HG02588 (cell line): ENCODE measurements at regions not wholly inside any gene's neighbourhood (a gene's known extent, or its start where the extent isn't known, plus 50 kb on each side); places are given as distances from the start of the nearest gene placed in this dataset.
"Not testable (repeated sequence)": the region's sequence is repeated elsewhere in the genome, so short reads cannot be mapped to it uniquely, and the experiment has no call there.

Experiments used
- ATAC-seq: cut with Tn5 transposase; IDR thresholded peaks from one replicate; pipeline ENCODE4 v1.9.1; 2021; ENCODE audit warnings: mild to moderate bottlenecking, moderate library complexity; ENCODE audit not compliant: unreplicated experiment

DNA sequence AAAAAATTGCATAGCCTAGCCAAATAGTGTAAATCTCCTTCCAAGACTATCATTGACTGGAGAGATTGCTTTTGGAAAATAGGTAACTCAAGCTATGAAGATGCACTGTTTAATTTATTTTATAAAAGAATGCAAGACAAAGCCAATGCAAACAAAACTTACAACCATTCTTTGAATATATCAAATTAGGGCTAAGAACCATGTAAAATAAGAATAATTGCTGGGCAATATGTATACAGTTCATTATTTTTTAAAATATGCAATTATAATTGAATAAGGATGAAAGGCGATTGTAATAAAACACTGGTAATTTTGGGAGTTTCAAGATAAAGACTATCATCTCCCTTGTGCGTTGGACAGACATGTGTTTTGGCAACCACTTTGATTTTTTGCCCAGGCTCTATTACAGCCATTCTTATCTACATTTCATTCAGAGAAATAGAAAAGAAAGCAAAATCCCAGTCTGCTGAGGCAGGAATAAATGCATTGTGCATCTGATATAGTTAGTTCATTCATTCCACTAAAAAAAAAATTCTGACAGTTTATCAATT lies 242.3 kb upstream of the ROBO1 start:
- ATAC-seq = no peak

DNA sequence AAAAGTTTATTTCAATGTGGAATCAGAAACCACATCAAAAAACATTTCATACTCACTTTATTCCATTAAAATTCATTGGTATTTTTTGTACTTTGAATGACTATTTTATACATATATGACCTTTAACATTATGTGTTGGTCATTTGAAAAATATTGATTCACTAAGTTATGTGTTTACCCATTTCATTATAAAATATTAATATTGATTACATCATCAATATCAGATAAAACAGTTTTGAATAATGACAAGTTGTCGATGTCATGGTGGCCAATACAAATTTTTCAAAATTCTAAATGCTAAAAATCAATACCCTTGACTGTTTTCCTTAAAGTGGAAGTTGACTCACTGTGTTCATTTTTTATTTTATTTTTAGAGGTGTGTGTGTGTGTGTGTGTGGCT lies 239.7 kb upstream of the ROBO1 start:
- ATAC-seq = no peak

DNA sequence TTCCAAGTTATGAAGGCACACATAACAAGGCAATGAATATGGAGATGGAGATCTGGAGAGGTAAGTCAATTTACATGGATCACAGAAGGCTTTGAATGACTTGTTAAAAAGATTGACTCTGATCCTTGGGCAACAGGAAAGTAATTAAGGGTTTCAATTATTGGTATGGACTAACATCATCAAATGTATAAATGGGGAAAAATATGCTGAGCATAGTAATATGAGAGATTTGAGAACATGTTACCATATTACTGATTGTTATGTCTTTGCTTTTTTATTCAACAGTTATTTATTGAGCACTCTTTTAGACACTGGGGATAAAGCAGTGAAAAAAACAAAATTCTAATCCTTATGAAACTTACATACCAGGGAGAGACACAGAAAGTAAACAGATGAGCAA lies 238.5 kb upstream of the ROBO1 start:
- ATAC-seq = no peak

DNA sequence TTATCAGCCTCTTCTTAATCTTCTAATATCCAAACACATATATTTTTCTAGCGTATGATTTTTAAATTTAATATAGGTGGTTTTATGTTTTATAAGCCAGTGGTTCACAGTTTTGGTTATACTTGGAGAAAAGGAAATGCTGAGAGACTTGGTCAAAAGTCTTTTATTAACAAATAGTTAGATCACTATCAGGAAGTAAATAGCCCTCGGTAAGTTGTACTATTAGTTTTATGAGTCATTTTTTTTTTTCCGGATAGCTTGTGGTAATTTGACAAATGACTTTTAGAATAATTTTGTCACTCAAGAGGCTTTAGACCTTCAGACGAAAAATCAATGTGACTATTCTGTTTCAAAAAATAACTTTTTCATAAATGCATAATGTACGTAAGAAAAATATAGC lies 232.2 kb upstream of the ROBO1 start:
- no peak for ATAC-seq

DNA sequence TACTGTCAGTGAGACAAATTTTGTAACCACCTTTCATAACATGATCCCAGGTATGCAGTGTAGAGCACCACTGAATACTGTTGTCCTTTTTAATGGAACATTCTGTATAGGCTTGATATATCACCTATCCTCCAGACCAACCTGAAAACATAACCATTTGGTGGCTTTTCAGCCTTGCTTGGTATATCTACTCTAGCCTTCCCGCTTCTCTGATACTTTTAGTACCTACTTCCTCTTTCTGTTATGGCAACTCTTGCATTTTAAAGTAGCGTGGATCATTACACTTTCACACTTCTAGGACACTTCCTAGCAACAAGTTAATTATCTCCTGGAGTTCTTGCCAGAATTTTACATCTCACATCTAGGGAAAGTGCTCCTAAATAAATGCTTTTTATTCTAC lies 226.6 kb upstream of the ROBO1 start:
- ATAC-seq = no peak

DNA sequence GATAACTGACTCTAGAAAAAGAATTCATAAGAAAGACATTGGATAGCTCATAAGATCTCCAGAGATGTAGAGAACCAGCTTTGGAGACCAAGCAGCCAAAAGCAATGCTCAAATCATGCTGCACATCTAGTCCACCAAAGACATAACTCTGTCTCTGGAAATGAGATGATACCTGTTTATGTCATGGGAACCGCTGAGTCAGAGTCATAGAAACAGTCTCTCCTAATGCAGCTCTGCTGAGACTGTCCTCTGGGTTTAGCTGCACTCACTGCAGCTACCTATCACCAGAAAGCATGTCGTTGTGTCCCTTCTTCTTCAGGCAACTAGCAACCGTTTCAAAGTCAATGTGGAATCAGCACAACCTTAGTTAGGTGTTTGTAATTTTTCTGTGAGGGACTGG lies 218.5 kb upstream of the ROBO1 start:
- ATAC-seq = no peak

DNA sequence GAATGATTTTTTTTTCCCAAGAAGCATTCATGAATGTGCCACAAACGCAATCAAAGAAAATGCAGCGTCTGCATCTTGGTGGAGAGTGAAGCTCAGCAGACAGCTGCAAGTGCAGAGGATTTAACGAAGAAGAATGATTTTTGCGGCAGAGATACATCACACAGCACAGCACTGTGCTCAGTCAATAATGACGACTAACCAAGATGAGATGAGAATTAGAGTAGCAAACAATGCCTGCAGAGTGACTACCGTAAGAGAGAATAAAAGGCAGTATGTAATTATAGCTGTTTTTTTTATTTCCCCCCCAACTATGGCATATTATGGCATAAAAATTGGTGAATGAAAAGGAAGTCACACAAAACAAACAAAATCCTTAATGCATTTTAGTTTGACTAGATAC lies 218.0 kb upstream of the ROBO1 start:
- ATAC-seq = no peak

DNA sequence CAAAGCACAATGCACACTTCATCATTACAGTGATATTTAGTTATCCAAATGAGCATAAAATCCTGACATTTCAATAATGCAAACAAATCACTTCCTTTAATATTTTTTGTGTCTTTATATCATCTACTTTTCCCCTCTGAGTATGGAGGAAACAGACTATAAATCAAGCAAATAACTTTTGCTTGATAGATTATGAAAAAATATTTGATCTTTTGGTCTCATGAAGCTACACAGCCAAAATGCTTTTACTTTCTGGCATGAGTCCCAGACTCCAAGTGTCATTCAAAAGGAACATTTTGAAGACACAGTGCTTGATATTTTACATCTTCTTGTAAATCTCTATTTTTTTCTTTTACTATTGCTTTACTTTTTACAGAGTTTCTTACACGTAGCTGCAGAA lies 215.3 kb upstream of the ROBO1 start:
- ATAC-seq = no peak

DNA sequence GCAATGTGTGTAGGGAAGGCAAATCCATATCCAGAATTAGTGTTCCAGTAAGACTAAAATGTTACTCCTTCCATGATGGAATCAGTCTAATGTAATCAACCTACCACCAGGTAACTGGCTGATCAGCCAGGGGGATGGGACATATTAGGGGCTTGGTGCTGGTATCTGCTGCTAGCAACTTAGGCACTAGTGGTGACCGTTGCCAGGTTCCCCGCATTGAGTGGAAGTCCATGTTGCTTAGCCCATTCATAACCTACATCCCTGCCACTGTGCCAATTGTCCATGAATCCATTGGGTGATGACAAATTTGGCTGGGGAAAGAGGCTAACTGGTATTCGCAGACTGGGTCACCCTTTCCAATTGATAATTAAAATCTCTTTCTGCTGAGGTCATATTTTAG lies 212.2 kb upstream of the ROBO1 start:
- no peak for ATAC-seq

DNA sequence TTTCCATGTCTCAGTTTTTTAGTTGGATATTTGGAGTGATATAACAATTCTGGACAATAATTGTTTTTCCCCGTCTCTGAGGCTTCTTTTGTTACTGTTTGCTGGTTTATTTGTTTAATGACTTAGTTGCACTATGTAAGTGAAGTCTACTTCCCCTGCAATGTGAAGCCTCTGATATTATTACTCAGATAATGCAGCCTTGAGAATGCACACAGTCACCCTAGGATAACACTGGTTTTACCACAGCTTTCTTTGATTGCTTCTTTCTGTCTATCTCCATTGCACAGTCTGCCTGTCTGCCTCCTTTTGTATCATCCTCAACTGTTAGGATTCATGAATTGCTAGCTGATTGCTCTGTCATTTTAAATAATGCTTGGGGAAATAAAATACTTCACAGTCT lies 208.7 kb upstream of the ROBO1 start:
- no peak for ATAC-seq

DNA sequence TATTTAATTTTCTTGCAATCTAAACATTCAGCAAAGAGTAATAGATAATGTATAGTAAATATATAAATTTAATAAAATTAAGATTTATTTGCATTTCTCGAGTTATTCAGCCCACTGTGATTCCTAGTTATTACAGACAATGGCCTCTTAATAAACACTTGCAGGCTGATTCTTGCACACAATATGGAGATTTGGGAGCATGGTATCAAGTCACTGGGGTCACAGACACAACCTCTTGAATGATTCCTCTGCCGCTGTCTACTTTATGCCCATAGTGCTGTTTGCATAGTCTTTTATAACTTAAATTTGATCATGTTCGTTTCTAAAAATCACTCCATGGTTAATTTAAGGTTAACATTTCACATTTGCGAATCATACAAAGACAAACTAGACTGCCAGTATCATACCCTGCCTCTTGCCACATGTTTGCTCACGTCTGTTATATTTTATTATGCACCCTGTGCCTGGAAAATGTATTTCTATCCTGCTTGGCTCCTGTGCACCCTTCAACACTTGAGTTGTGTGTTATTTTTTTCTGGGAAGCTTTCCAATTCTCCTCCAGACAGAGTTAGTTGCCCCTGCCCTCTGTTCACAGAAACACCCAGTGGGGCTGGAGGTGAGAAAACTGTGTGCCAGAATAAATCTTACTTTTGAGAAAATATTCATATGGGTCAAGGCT lies 206.3 kb upstream of the ROBO1 start:
- no peak for ATAC-seq

DNA sequence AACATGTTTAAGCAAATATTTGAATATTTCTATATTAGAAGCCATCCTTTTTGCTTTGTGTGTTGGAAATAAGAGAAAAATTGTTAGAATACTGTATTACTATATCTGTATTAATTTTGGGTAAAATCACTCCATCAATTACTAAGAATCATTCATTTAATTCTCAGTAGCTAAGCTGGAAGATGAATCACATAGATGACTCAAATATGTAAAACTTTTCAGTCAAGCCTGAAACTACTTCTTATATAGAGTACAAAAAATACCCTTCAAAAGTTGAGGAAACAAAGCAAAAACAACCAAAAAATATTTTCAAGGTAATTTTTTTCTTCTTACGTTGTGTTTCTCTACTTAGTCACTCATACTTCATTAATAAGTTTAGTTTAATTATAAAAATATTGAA lies 205.7 kb upstream of the ROBO1 start:
- ATAC-seq = no peak

DNA sequence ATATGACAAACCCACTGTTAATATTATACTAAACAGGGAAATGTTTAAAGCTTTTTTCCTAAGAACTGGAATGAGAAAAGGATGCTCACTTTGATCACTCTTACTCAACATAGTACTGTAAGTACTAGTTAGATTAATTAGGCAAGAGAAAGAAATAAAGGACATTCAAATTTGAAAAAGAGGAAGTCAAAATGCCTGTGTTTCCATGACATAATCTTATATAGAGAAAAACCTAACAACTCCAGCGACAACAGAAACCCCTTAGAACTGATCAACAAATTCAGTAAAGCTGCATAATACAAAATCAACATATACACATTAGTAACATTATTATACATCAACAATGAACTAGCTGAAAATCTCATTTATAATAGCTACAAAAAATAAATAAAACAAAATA lies 200.6 kb upstream of the ROBO1 start:
- no peak for ATAC-seq

DNA sequence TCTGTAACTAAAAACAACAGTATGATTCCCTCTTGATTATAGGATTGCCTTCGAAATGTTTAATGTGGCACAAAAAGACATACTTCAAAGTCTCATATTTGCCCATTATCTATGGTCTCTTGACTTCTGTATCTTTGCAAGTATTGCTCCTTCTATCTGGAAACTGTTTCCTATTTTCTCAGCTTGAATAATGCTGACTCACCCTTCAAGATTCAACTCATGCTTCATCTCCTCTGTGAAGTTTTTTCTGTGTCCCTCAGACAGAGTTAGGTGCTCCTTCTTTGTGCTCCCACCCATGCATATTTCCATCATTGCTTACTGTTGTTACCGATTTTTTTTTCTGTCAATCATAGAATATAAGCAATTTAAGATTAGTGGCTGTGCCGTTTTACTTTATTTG lies 192.8 kb upstream of the ROBO1 start:
- ATAC-seq = no peak

DNA sequence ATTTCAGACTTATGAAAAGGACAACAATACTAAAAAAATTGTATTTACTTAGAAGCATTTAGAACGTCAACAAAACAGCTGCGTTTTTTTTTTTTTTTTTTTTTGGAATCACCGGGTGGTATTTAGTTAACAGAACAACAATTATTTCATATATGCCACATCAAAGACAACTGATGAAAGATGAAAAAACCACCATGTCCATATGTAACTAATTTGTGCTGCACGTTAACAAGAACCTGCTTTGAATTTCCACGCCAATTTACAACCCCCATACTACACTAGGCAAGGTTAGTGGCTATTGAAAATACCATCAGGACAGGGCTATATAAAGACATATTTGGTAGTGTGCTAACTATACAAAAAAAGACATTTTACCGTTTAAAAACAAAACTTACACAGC lies 189.3 kb upstream of the ROBO1 start:
- ATAC-seq = no peak

DNA sequence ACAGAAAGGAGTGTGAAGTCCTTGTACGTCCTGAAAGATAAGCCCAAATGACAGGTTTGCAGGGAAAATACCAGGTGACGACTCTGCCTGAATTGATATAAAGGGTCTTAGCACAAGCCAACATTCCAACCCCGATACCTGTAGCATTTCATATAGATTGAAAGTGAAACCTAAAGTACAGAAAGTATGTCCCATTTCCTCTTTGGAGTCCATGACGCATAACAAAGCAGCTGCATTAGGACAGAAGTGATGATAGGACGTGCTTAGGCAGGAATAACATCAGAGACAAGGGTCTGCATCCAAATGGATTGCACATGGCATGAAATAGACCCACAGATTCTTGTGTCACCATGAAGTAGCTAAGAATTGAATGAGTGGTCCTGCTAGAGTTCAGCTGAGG lies 187.0 kb upstream of the ROBO1 start:
- no peak for ATAC-seq

DNA sequence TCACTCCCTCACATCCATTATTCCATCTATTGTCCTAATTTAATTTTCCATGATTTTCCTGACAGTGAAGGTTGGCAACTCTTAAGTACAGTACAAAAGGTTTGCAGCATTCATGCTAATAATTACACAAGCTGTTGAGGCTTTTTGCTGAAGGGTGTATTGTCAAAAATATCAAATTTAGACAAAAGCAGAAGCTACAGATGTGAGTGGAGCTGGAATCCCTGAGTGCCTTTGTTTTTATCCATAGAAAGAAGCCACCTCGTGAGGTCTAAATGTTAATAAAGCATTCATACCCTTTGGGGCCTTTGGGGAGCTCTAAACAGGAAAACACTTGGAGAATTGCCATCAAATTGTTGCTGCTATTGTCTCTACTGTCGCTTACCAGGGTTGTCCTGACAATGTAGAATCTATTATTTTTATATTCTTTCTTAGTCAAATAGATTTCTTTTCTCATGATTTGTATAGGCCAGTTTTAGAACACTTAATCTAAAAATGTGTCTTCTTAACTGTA lies 185.8 kb upstream of the ROBO1 start:
- no peak for ATAC-seq

DNA sequence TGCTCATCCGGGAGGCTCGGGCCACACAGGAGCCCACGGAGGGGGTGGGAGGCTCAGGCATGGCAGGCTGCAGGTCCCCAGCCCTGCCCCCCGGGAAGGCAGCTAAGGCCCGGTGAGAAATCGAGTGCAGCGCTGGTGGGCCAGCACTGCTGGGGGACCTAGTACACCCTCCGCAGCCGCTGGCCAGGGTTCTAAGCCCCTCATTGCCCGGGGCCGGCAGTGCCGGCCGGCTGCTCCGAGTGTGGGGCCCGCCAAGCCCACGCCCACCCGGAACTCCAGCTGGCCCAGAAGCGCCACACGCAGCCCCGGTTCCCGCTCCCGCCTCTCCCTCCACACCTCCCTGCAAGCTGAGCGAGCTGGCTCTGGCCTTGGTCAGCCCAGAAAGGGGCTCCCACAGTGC lies 183.6 kb upstream of the ROBO1 start:
- ATAC-seq = not testable (repeated sequence)

DNA sequence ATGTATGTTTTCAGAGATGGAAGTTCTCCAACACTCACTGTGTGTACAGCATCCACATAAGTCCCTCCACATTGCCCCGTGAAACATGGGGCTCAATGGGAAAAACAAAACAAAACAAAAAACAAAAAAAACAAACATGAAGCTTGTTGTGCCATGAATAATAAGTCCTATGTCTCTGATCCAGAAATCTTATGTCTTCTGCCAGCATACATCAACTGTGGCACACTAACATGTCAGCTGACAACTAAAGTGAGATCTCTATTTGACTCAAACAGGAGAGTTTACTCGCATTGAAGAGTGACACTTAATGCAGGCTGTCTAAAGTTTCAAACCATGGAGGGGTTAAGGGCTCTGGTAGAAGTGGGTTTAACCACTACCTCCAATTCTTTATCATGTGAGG lies 180.2 kb upstream of the ROBO1 start:
- no peak for ATAC-seq

DNA sequence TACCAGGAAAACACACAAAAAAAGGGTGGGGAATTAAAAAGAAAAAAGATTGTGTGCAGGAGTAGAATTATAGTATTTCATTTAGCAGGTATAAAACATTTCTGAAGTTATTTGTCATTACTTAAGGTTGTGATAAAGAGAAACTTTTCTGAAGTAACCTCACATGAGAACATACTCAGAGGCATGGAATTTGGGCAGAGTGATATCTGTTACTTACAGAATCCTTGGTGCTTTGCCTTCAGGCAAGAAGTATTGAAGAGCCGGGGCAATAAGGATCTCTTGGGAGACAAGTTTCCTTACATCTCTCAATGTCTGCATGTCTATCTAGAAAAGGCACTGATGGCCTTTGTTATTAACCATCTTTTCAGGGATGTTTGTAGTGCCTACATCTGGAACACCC lies 179.7 kb upstream of the ROBO1 start:
- no peak for ATAC-seq

DNA sequence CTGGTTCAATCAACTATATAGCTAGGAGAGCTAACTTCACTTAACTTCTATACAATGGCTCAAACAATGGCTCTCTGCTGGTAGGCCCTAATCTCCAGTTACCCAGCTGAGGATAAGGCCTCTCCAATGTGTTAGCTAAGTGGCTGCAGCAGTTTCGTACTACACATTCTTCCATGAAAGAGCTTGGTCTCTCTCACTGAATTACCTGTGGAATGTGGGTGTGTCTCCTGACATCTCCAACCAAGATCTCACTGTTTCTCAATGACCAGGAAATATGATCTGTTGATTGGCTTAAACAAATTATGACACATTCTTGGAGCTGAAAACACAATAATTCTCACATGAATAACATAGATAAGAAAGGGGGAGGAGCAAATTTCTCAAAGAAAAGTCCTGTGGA lies 169.8 kb upstream of the ROBO1 start:
- ATAC-seq = no peak

DNA sequence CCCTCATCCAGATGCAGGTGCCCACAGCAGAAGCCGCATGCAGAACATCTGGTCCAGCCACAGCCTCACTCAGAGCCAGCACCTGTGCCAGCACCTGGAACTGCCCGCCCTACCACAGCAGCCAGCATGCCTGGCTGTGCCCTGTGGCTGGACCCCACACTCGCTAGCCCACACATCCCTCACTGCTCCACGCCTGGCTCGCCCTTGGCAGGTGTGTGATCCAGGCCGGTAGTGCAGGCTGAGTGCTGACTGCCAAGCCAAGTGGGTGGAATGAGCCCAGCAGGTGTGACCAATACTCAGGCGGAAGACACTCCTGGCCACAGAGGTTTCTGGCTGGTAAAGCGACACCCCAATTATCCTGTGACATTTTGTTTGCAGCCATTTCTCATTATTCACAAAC lies 162.4 kb upstream of the ROBO1 start:
- no peak for ATAC-seq
